DND-41 (cell line): ENCODE measurements at regions not wholly inside any gene's neighbourhood (a gene's known extent, or its start where the extent isn't known, plus 50 kb on each side); places are given as distances from the start of the nearest gene placed in this dataset.

Experiments used
- EZH2 ChIP-seq: IDR thresholded peaks from 3 replicates; pipeline ENCODE4 v1.6.1; 2012; ENCODE audit warnings: borderline replicate concordance, low read depth, mild to moderate bottlenecking, moderate library complexity, low read length, inconsistent platforms; ENCODE audit not compliant: severe bottlenecking
- TF ChIP-seq, protein P1 (sequence below): IDR thresholded peaks from 2 replicates; pipeline ENCODE4 v1.5.1; 2012; ENCODE audit warnings: borderline replicate concordance, low read length, moderate library complexity, mild to moderate bottlenecking; ENCODE audit not compliant: poor library complexity, severe bottlenecking; ENCODE audit errors: extremely low read depth

DNA sequence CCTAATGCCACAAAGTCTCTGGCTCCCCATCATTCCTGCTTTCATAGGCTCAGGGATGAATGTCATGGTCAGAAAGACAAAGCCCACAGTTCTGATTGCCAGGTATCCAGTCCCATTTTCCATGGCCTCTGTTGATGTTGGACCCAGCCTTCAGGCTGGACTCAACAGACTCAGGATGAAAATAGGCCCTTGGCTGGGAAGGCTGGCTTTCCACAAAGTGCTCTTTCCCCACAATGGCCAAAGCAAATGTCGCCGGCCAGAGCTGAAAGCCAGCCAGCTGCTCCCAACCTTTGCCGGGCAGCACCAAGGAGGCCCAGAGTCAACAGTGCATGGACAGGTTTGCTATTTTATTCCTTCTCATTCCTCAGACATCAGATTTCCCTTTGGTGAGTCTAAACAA lies 430.1 kb upstream of the FGF16 start:
- no peak for TF ChIP-seq EZH2
- TF ChIP-seq, protein P1, sequence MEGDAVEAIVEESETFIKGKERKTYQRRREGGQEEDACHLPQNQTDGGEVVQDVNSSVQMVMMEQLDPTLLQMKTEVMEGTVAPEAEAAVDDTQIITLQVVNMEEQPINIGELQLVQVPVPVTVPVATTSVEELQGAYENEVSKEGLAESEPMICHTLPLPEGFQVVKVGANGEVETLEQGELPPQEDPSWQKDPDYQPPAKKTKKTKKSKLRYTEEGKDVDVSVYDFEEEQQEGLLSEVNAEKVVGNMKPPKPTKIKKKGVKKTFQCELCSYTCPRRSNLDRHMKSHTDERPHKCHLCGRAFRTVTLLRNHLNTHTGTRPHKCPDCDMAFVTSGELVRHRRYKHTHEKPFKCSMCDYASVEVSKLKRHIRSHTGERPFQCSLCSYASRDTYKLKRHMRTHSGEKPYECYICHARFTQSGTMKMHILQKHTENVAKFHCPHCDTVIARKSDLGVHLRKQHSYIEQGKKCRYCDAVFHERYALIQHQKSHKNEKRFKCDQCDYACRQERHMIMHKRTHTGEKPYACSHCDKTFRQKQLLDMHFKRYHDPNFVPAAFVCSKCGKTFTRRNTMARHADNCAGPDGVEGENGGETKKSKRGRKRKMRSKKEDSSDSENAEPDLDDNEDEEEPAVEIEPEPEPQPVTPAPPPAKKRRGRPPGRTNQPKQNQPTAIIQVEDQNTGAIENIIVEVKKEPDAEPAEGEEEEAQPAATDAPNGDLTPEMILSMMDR, result no peak
